Common myeloid progenitor, CD34-positive (primary cell): ENCODE measurements at regions not wholly inside any gene's neighbourhood (a gene's known extent, or its start where the extent isn't known, plus 50 kb on each side); places are given as distances from the start of the nearest gene placed in this dataset.
"Not testable (repeated sequence)": the region's sequence is repeated elsewhere in the genome, so short reads cannot be mapped to it uniquely, and the experiment has no call there.

ENCODE experiments used
- CTCF ChIA-PET: fragments of 350-600 bp; sonication (Branson Sonifier 250); formaldehyde crosslinking; loops from one replicate; lab custom pipeline; 2021; ENCODE audit warnings: antibody characterized with exemption; lab: Charles Lee
- POLR2A ChIA-PET: fragments of 350-600 bp; sonication (Branson Sonifier 250); formaldehyde crosslinking; loops from one replicate; lab custom pipeline; 2021; ENCODE audit warnings: antibody characterized with exemption; lab: Charles Lee
- DNase-seq, 3 donors: peaks; one replicate each; pipeline versions ENCODE4 v3.0.0 to v3.0.0-alpha.2; 2013
- H3K27ac ChIP-seq, 2 experiments: 1 replicate in 1 of 2; 2 replicates in 1 of 2; pipeline ENCODE4 v1.7.0; 2013; ENCODE audit warnings: inconsistent platforms in 2 of 2, low read length in 2 of 2, mild to moderate bottlenecking in 2 of 2, low read depth in 1 of 2, moderate library complexity in 1 of 2; ENCODE audit not compliant: severe bottlenecking in 2 of 2, insufficient read depth in 1 of 2, poor library complexity in 1 of 2
- H3K27me3 ChIP-seq, 5 experiments: replicated peaks in 2 of 5; 1 replicate in 3 of 5; 2 replicates in 2 of 5; pipeline versions ENCODE4 v1.6.1 to v1.7.0; 2013; ENCODE audit warnings: low read length in 4 of 5, mild to moderate bottlenecking in 2 of 5, moderate library complexity in 2 of 5, inconsistent platforms in 1 of 5; ENCODE audit not compliant: insufficient read depth in 5 of 5, control insufficient read depth in 4 of 5
- H3K36me3 ChIP-seq, 4 experiments: 1 replicate in 2 of 4; 2 replicates in 2 of 4; pipeline versions ENCODE4 v1.6.1 to v1.7.0; 2013; ENCODE audit warnings: low read length in 3 of 4, control low read depth in 1 of 4, mild to moderate bottlenecking in 1 of 4; ENCODE audit not compliant: control insufficient read depth in 4 of 4, insufficient read depth in 4 of 4
- H3K4me1 ChIP-seq, 4 experiments: 1 replicate in 3 of 4; 2 replicates in 1 of 4; pipeline versions ENCODE4 v1.6.1 to v1.7.1; 2013; ENCODE audit warnings: low read length in 3 of 4, mild to moderate bottlenecking in 3 of 4, control low read depth in 1 of 4, inconsistent platforms in 1 of 4, moderate library complexity in 1 of 4; ENCODE audit not compliant: control insufficient read depth in 4 of 4, insufficient read depth in 4 of 4; ENCODE audit errors: control extremely low read depth in 1 of 4
- H3K4me3 ChIP-seq, 7 experiments: 1 replicate in 4 of 7; 2 replicates in 3 of 7; pipeline versions ENCODE4 v1.5.1 to v1.7.0; 2013; ENCODE audit warnings: mild to moderate bottlenecking in 7 of 7, low read length in 6 of 7, moderate library complexity in 6 of 7, inconsistent platforms in 2 of 7, low read depth in 2 of 7, control low read depth in 1 of 7; ENCODE audit not compliant: insufficient read depth in 4 of 7, control insufficient read depth in 1 of 7; ENCODE audit errors: extremely low read depth in 1 of 7
- H3K9me3 ChIP-seq, 5 experiments: 1 replicate in 4 of 5; 2 replicates in 1 of 5; pipeline versions ENCODE4 v1.6.1 to v1.7.1; 2013; ENCODE audit warnings: low read length in 4 of 5, mild to moderate bottlenecking in 2 of 5, inconsistent platforms in 1 of 5, low read depth in 1 of 5, moderate library complexity in 1 of 5; ENCODE audit not compliant: control insufficient read depth in 4 of 5, insufficient read depth in 2 of 5; ENCODE audit errors: control extremely low read depth in 1 of 5
- WGBS: methylation state at CpG from one replicate; pipeline ENCODE4 v1.1.5; 2013; ENCODE audit not compliant: insufficient coverage; 5-methylcytosine and 5-hydroxymethylcytosine counted together

GRCh38 chr1:206297145-206298031 is 94.0 kb downstream of the SRGAP2 start:
- H3K4me3 ChIP-seq, H3K4me1 ChIP-seq, DNase-seq, H3K27me3 ChIP-seq, H3K36me3 ChIP-seq, CTCF ChIA-PET, POLR2A ChIA-PET, H3K27ac ChIP-seq, H3K9me3 ChIP-seq: not testable (repeated sequence)
- no CpG with 5 or more reads among the region's 5 CpGs for WGBS

- POLR2A ChIA-PET, CTCF ChIA-PET: not testable (repeated sequence)
- no CpG with 5 or more reads among the region's 4 CpGs for WGBS
Measured at GRCh38 chr1:206298032-206298392, 94.7 kb downstream of the SRGAP2 start.

GRCh38 chr1:206299181-206299791 is 95.9 kb downstream of the SRGAP2 start:
- CTCF ChIA-PET, H3K27ac ChIP-seq, POLR2A ChIA-PET, H3K9me3 ChIP-seq, H3K27me3 ChIP-seq, H3K4me1 ChIP-seq, H3K4me3 ChIP-seq, H3K36me3 ChIP-seq, DNase-seq: not testable (repeated sequence)
- WGBS = no CpG with 5 or more reads among the region's 5 CpGs

More at GRCh38 chr1:206298032-206298392, 94.7 kb downstream of the SRGAP2 start:
- not testable (repeated sequence) for H3K27me3 ChIP-seq, H3K9me3 ChIP-seq, H3K27ac ChIP-seq, H3K36me3 ChIP-seq, H3K4me3 ChIP-seq, DNase-seq, H3K4me1 ChIP-seq

- CTCF ChIA-PET, H3K4me3 ChIP-seq, H3K27me3 ChIP-seq, H3K9me3 ChIP-seq, DNase-seq, POLR2A ChIA-PET, H3K36me3 ChIP-seq, H3K4me1 ChIP-seq, H3K27ac ChIP-seq: not testable (repeated sequence)
- WGBS = no CpG with 5 or more reads among the region's 2 CpGs
Measured at GRCh38 chr1:206299942-206300341, 96.6 kb downstream of the SRGAP2 start.

- H3K4me1 ChIP-seq, CTCF ChIA-PET, POLR2A ChIA-PET, H3K27ac ChIP-seq, H3K4me3 ChIP-seq, H3K36me3 ChIP-seq, DNase-seq, H3K27me3 ChIP-seq, H3K9me3 ChIP-seq: not testable (repeated sequence)
- WGBS = no CpG with 5 or more reads among the region's 1 CpG
Measured at GRCh38 chr1:206302056-206302455, 98.7 kb downstream of the SRGAP2 start.

GRCh38 chr1:206307442-206307841 is 104.1 kb downstream of the SRGAP2 start:
- H3K4me1 ChIP-seq, CTCF ChIA-PET, H3K9me3 ChIP-seq, H3K27me3 ChIP-seq, H3K4me3 ChIP-seq, POLR2A ChIA-PET, H3K36me3 ChIP-seq, H3K27ac ChIP-seq, DNase-seq: not testable (repeated sequence)
- WGBS = no CpG with 5 or more reads among the region's 31 CpGs

- no CpG with 5 or more reads among the region's 2 CpGs for WGBS
- H3K4me1 ChIP-seq, H3K4me3 ChIP-seq, CTCF ChIA-PET, H3K27ac ChIP-seq, H3K27me3 ChIP-seq, H3K9me3 ChIP-seq, DNase-seq, H3K36me3 ChIP-seq, POLR2A ChIA-PET: not testable (repeated sequence)
Measured at GRCh38 chr1:206310948-206311347, 107.6 kb downstream of the SRGAP2 start.
